OCI-LY7 (cell line): ENCODE measurements at regions not wholly inside any gene's neighbourhood (a gene's known extent, or its start where the extent isn't known, plus 50 kb on each side); places are given as distances from the start of the nearest gene placed in this dataset.

Source experiments
- EZH2phosphoT487 ChIP-seq: fragments of 200-600 bp; sonication (generic); IDR thresholded peaks from 2 replicates; pipeline ENCODE4 v1.6.1; 2018; ENCODE audit warnings: low read depth, borderline replicate concordance, mild to moderate bottlenecking, mixed run types, antibody characterized with exemption, low read length, moderate library complexity, mixed read lengths
- TF ChIP-seq, protein P1 (sequence below): fragments of 200-600 bp; sonication (generic); conservative IDR thresholded peaks from 2 replicates; pipeline ENCODE4 v1.5.1; 2014; ENCODE audit warnings: mild to moderate bottlenecking, antibody characterized with exemption, low read length, moderate library complexity, mixed read lengths

- TF ChIP-seq, protein P1, sequence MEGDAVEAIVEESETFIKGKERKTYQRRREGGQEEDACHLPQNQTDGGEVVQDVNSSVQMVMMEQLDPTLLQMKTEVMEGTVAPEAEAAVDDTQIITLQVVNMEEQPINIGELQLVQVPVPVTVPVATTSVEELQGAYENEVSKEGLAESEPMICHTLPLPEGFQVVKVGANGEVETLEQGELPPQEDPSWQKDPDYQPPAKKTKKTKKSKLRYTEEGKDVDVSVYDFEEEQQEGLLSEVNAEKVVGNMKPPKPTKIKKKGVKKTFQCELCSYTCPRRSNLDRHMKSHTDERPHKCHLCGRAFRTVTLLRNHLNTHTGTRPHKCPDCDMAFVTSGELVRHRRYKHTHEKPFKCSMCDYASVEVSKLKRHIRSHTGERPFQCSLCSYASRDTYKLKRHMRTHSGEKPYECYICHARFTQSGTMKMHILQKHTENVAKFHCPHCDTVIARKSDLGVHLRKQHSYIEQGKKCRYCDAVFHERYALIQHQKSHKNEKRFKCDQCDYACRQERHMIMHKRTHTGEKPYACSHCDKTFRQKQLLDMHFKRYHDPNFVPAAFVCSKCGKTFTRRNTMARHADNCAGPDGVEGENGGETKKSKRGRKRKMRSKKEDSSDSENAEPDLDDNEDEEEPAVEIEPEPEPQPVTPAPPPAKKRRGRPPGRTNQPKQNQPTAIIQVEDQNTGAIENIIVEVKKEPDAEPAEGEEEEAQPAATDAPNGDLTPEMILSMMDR, result no peak
- no peak for TF ChIP-seq EZH2phosphoT487
Observed at GRCh38 chr18:25862881-25863600, 227.4 kb downstream of the SS18 start.
